Cardiac muscle cell (in vitro differentiated cells and primary cell): ENCODE measurements at regions not wholly inside any gene's neighbourhood (a gene's known extent, or its start where the extent isn't known, plus 50 kb on each side); places are given as distances from the start of the nearest gene placed in this dataset.

Experiments used
- DNase-seq, 2 donors: peaks; one replicate each; pipeline versions ENCODE4 v3.0.0 to v3.0.0-alpha.2; 2010 to 2017; ENCODE audit warnings: low read depth in 1 of 2, low spot score in 1 of 2
- H3K27ac ChIP-seq: fragments of 200-600 bp; sonication (generic); 2 replicates; pipeline ENCODE4 v1.5.1; 2016
- H3K27me3 ChIP-seq: fragments of 200-600 bp; sonication (generic); 2 replicates; pipeline ENCODE4 v1.6.0; 2016; ENCODE audit warnings: control low read depth
- H3K36me3 ChIP-seq: fragments of 200-600 bp; sonication (generic); 2 replicates; pipeline ENCODE4 v1.5.1; 2016; ENCODE audit warnings: control low read depth
- H3K4me1 ChIP-seq: fragments of 200-600 bp; sonication (generic); 2 replicates; pipeline ENCODE4 v1.8.1; 2017; ENCODE audit warnings: low read depth, mild to moderate bottlenecking, mixed run types
- H3K4me3 ChIP-seq: fragments of 200-600 bp; sonication (generic); 2 replicates; pipeline ENCODE4 v1.5.1; 2016; ENCODE audit warnings: mild to moderate bottlenecking
- H3K9me3 ChIP-seq: fragments of 200-600 bp; sonication (generic); 2 replicates; pipeline ENCODE4 v1.5.1; 2017; ENCODE audit warnings: low read depth, mild to moderate bottlenecking, control low read depth
- CTCF ChIP-seq: IDR thresholded peaks from 2 replicates; pipeline ENCODE4 v1.5.1; 2012; ENCODE audit warnings: low read depth, mild to moderate bottlenecking, low read length

GRCh38 chr6:48176645-48177308 is 65.8 kb upstream of the PTCHD4 start:
- no peak overlapping the region for H3K27ac ChIP-seq
- H3K9me3 ChIP-seq, result no peaks in the 10 kb centered on the region
- TF ChIP-seq CTCF, result no peak
- no peaks in the 10 kb centered on the region for H3K36me3 ChIP-seq
- no peaks in the 10 kb centered on the region for H3K4me1 ChIP-seq
- DNase-seq, result no peak
- H3K4me3 ChIP-seq, result no peak overlapping the region
- H3K27me3 ChIP-seq, result no peaks in the 10 kb centered on the region

GRCh38 chr6:48169635-48170034 is 58.6 kb upstream of the PTCHD4 start:
- Histone ChIP-seq H3K27me3 (no peaks in the 10 kb centered on the region), H3K27ac (no peak overlapping the region), H3K36me3 (no peaks in the 10 kb centered on the region), H3K9me3 (no peaks in the 10 kb centered on the region), H3K4me1 (no peaks in the 10 kb centered on the region), H3K4me3 (no peak overlapping the region)
- no peak for TF ChIP-seq CTCF
- DNase-seq, result no peak
